SK-N-SH treated with all-trans-retinoic acid at 6 μM for 48 hours (cell line): ENCODE measurements at regions not wholly inside any gene's neighbourhood (a gene's known extent, or its start where the extent isn't known, plus 50 kb on each side); places are given as distances from the start of the nearest gene placed in this dataset.

Experiments
- OSR1 ChIP-seq: fragments of 250-450 bp; sonication (Bioruptor Pico); IDR thresholded peaks from 2 replicates; pipeline ENCODE4 v1.8.0; 2022; ENCODE audit warnings: moderate library complexity, mild to moderate bottlenecking, inconsistent platforms
- TF ChIP-seq, protein P1 (sequence below): fragments of 250-450 bp; sonication (Bioruptor Pico); IDR thresholded peaks from 2 replicates; pipeline ENCODE4 v1.5.1; 2021; ENCODE audit warnings: mild to moderate bottlenecking, moderate library complexity

DNA sequence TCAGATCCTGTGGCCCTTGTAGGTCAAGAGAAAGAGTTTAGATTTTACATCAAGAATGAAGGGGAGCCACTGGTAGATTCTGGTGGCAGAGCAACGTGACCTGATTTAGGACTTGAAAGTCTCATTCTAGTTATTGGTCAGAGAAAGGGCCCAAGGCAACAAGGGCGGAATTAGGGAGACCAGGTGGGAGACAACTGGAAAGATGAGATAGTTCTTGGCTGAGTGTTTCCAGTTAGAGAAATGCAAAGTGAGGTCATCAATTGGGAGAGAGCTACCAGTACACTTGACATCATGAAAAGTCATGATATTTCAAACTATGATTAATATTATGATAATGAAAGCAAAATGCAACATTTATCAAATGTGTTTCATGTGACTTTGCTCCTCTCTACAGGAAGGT lies 147.2 kb upstream of the FAM20A start:
- TF ChIP-seq OSR1 (CRISPR knock-in tag) = no peak
- TF ChIP-seq, protein P1, sequence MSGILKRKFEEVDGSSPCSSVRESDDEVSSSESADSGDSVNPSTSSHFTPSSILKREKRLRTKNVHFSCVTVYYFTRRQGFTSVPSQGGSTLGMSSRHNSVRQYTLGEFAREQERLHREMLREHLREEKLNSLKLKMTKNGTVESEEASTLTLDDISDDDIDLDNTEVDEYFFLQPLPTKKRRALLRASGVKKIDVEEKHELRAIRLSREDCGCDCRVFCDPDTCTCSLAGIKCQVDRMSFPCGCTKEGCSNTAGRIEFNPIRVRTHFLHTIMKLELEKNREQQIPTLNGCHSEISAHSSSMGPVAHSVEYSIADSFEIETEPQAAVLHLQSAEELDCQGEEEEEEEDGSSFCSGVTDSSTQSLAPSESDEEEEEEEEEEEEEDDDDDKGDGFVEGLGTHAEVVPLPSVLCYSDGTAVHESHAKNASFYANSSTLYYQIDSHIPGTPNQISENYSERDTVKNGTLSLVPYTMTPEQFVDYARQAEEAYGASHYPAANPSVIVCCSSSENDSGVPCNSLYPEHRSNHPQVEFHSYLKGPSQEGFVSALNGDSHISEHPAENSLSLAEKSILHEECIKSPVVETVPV = no peak
